ENCODE measurements at regions not wholly inside any gene's neighbourhood (a gene's known extent, or its start where the extent isn't known, plus 50 kb on each side); places are given as distances from the start of the nearest gene placed in this dataset.

DNA sequence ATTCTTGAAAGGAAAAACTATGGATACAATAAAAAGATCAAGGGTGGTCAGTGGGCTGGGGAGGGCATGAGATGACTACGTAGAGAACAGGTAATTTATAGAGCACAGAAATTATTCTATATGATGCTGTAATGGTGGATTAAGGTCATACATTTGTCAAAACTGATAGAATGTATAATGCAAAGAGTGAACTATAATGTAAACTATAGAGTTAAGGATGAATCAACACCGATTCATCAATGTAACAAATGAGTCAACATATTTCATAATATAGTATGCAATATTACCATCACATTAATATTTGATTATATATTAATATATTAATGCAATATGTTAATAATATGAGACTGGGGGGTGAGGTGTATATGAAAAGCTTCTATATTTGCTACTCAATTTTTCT, 555.6 kb upstream of the POT1 start:
- no peak for TF ChIP-seq CTCF (IDR thresholded peaks at IDR 0.05 in 4 of 5, conservative IDR thresholded peaks at IDR 0.05 in 1 of 5)
- TF ChIP-seq POLR2A (IDR thresholded peaks at IDR 0.05), result no peak

Measured in gastrocnemius medialis (tissue), 4 donors.